Thyroid gland (tissue), 4 donors: ENCODE measurements at regions not wholly inside any gene's neighbourhood (a gene's known extent, or its start where the extent isn't known, plus 50 kb on each side); places are given as distances from the start of the nearest gene placed in this dataset.

Experiments used
- CTCF ChIP-seq, 6 experiments: fragments of 200-600 bp in 3 of 6; fragments of 450-650 bp in 3 of 6; sonication (generic) in 3 of 6; IDR thresholded peaks; one replicate each; pipeline ENCODE4 v1.5.1; 2016 to 2019; ENCODE audit warnings: antibody characterized with exemption in 6 of 6, mild to moderate bottlenecking in 2 of 6, inconsistent platforms in 1 of 6, moderate library complexity in 1 of 6
- POLR2A ChIP-seq, 2 donors: fragments of 450-650 bp; IDR thresholded peaks; one replicate each; pipeline ENCODE4 v1.6.1; 2017; ENCODE audit warnings: antibody characterized with exemption in 2 of 2, mild to moderate bottlenecking in 2 of 2, moderate library complexity in 1 of 2

DNA sequence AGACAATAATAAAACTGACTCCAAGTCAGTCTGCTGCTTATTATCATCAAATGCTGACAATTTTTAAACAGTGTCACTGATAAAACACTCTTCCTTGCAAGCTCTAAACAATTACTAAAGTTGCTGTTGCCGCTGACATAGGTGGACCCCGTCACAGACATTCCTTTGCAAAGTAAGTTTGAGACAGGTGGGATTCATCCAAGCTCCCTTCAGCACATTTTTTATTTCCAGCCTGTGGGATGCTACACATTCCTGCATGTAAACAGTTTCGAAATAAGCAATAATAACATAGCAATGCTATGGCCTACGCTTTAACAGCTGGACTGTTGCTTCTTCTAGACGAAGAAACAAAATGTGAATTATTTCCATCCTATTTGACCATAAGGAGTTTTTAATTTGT, 85.4 kb upstream of the HIF1A start:
- TF ChIP-seq CTCF (IDR thresholded peaks at IDR 0.05) (no peak), POLR2A (IDR thresholded peaks at IDR 0.05) (no peak)
